Muscle of leg (tissue), 3 donors: ENCODE measurements at regions not wholly inside any gene's neighbourhood (a gene's known extent, or its start where the extent isn't known, plus 50 kb on each side); places are given as distances from the start of the nearest gene placed in this dataset.
A peak's percentile ranks its signal among the peaks of the same experiment; 100 is the strongest.
"Not testable (repeated sequence)": the region's sequence is repeated elsewhere in the genome, so short reads cannot be mapped to it uniquely, and the experiment has no call there.

Experiments
- DNase-seq: peaks from one replicate; pipeline ENCODE4 v3.0.0; 2013
- H3K27ac ChIP-seq: one replicate; pipeline ENCODE4 v1.5.1; 2013; ENCODE audit warnings: mild to moderate bottlenecking, low read length, control low read depth
- H3K27me3 ChIP-seq: one replicate; pipeline ENCODE4 v1.6.1; 2013; ENCODE audit warnings: low read length; ENCODE audit not compliant: control insufficient read depth, insufficient read depth
- H3K36me3 ChIP-seq: one replicate; pipeline ENCODE4 v1.6.1; 2013; ENCODE audit warnings: low read length; ENCODE audit not compliant: control insufficient read depth, insufficient read depth
- H3K4me1 ChIP-seq: one replicate; pipeline ENCODE4 v1.6.1; 2013; ENCODE audit warnings: low read length; ENCODE audit not compliant: control insufficient read depth, insufficient read depth
- H3K4me3 ChIP-seq: one replicate; pipeline ENCODE4 v1.5.1; 2013; ENCODE audit warnings: low read length, control low read depth
- H3K9me3 ChIP-seq: replicated peaks from 2 replicates; pipeline ENCODE4 v1.6.1; 2013; ENCODE audit warnings: low read depth, low read length; ENCODE audit not compliant: control insufficient read depth
- WGBS: methylation state at CpG from one replicate; pipeline ENCODE4 v1.1.5; 2013; ENCODE audit warnings: missing lambda C conversion rate; ENCODE audit not compliant: insufficient coverage; 5-methylcytosine and 5-hydroxymethylcytosine counted together

GRCh38 chr3:65265942-65266590, 578.3 kb upstream of the ADAMTS9 start:
- Histone ChIP-seq H3K36me3 (no peaks in the 10 kb centered on the region), H3K4me3 (no peak overlapping the region), H3K4me1 (peaks cover 11% of the 10 kb centered on the region), H3K9me3 (peaks cover 2% of the 10 kb centered on the region), H3K27ac (peak overlapping the region; percentile 80), H3K27me3 (no peaks in the 10 kb centered on the region)
- no CpG with 5 or more reads among the region's 4 CpGs for WGBS
- DNase-seq, result peak; percentile 52

GRCh38 chr3:65265511-65265910, 577.7 kb upstream of the ADAMTS9 start:
- H3K4me3 ChIP-seq, result no peak overlapping the region
- H3K9me3 ChIP-seq, result peaks cover 4% of the 10 kb centered on the region
- peak overlapping the region; percentile 80 for H3K27ac ChIP-seq
- DNase-seq, result peak; percentile 26
- H3K27me3 ChIP-seq, result no peaks in the 10 kb centered on the region
- peaks cover 11% of the 10 kb centered on the region for H3K4me1 ChIP-seq
- WGBS, result no CpG with 5 or more reads among the region's 4 CpGs
- H3K36me3 ChIP-seq, result no peaks in the 10 kb centered on the region

GRCh38 chr3:65262548-65262947, 574.7 kb upstream of the ADAMTS9 start:
- Histone ChIP-seq H3K27me3 (no peaks in the 10 kb centered on the region), H3K4me1 (peaks cover 10% of the 10 kb centered on the region), H3K4me3 (no peak overlapping the region), H3K9me3 (peaks cover 4% of the 10 kb centered on the region), H3K27ac (no peak overlapping the region), H3K36me3 (no peaks in the 10 kb centered on the region)
- no CpG with 5 or more reads among the region's 5 CpGs for WGBS
- DNase-seq, result no peak

GRCh38 chr3:65259946-65260345, 572.1 kb upstream of the ADAMTS9 start:
- no peak overlapping the region for H3K27ac ChIP-seq
- no peaks in the 10 kb centered on the region for H3K36me3 ChIP-seq
- no peak for DNase-seq
- H3K27me3 ChIP-seq, result no peaks in the 10 kb centered on the region
- peaks cover 4% of the 10 kb centered on the region for H3K9me3 ChIP-seq
- WGBS, result no CpG with 5 or more reads among the region's 1 CpG
- H3K4me1 ChIP-seq, result peaks cover under 1% of the 10 kb centered on the region
- no peak overlapping the region for H3K4me3 ChIP-seq

- not testable (repeated sequence) for H3K27me3 ChIP-seq, H3K4me3 ChIP-seq, H3K36me3 ChIP-seq, H3K27ac ChIP-seq, H3K4me1 ChIP-seq, H3K9me3 ChIP-seq, DNase-seq
- no CpG with 5 or more reads among the region's 3 CpGs for WGBS
Observed at GRCh38 chr3:65252914-65253313, 565.1 kb upstream of the ADAMTS9 start.

- Histone ChIP-seq H3K9me3 (no peaks in the 10 kb centered on the region), H3K27ac (no peak overlapping the region)
- no peak for DNase-seq
Observed at GRCh38 chr3:65252266-65252665, 564.5 kb upstream of the ADAMTS9 start.

GRCh38 chr3:65251375-65251774, 563.6 kb upstream of the ADAMTS9 start:
- DNase-seq, result no peak
- Histone ChIP-seq H3K9me3 (no peaks in the 10 kb centered on the region), H3K4me3 (no peak overlapping the region), H3K36me3 (no peaks in the 10 kb centered on the region), H3K4me1 (no peaks in the 10 kb centered on the region), H3K27me3 (no peaks in the 10 kb centered on the region), H3K27ac (no peak overlapping the region)
- 86% methylated on average over 1 of the region's 2 CpGs for WGBS

More at GRCh38 chr3:65252266-65252665, 564.5 kb upstream of the ADAMTS9 start:
- Histone ChIP-seq H3K4me3 (no peak overlapping the region), H3K36me3 (no peaks in the 10 kb centered on the region), H3K27me3 (no peaks in the 10 kb centered on the region), H3K4me1 (no peaks in the 10 kb centered on the region)

GRCh38 chr3:65246561-65246960, 558.8 kb upstream of the ADAMTS9 start:
- Histone ChIP-seq H3K4me3 (no peak overlapping the region), H3K27me3 (no peaks in the 10 kb centered on the region), H3K27ac (no peak overlapping the region), H3K36me3 (no peaks in the 10 kb centered on the region), H3K9me3 (no peaks in the 10 kb centered on the region), H3K4me1 (peaks cover 4% of the 10 kb centered on the region)
- WGBS, result 76% methylated on average over 3 of the region's 6 CpGs
- DNase-seq, result no peak

- 53% methylated on average over 6 of the region's 9 CpGs for WGBS
- no peak overlapping the region for H3K27ac ChIP-seq
- no peaks in the 10 kb centered on the region for H3K9me3 ChIP-seq
- DNase-seq, result peak; percentile 54
- H3K4me3 ChIP-seq, result no peak overlapping the region
- H3K27me3 ChIP-seq, result no peaks in the 10 kb centered on the region
- H3K4me1 ChIP-seq, result peaks cover 4% of the 10 kb centered on the region
- no peaks in the 10 kb centered on the region for H3K36me3 ChIP-seq
Observed at GRCh38 chr3:65245133-65246063, 557.6 kb upstream of the ADAMTS9 start.

- no peaks in the 10 kb centered on the region for H3K27me3 ChIP-seq
- 14% methylated on average over 1 of the region's 6 CpGs for WGBS
- H3K4me1 ChIP-seq, result peaks cover 2% of the 10 kb centered on the region
Observed at GRCh38 chr3:65240366-65240765, 552.6 kb upstream of the ADAMTS9 start.

More at GRCh38 chr3:65240366-65240765, 552.6 kb upstream of the ADAMTS9 start:
- H3K9me3 ChIP-seq, result no peaks in the 10 kb centered on the region
- H3K4me3 ChIP-seq, result no peak overlapping the region
- H3K36me3 ChIP-seq, result no peaks in the 10 kb centered on the region
- no peak overlapping the region for H3K27ac ChIP-seq
- no peak for DNase-seq
